ENCODE measurements at regions not wholly inside any gene's neighbourhood (a gene's known extent, or its start where the extent isn't known, plus 50 kb on each side); places are given as distances from the start of the nearest gene placed in this dataset.

DNA sequence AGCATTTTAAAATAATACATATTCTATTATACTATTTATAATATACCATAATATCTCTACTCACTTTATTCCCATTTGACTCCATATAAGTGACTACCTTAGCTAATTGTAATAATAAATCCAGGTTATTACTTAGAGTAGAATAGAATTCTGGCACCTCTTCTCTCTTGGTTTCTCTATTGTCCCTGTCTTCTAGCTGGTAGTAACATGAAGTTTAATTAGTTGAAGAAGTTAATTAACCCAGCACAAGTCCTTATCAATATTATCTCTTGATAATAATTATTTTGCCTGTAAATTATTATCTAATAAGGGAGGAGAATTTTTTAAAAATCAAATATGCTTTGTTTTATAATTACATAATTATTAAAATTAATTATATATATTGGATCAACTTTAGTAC is 1571.2 kb upstream of the PRR20A start:
- TF ChIP-seq EP300 (IDR thresholded peaks at IDR 0.05): no peak
- TF ChIP-seq, protein P1, sequence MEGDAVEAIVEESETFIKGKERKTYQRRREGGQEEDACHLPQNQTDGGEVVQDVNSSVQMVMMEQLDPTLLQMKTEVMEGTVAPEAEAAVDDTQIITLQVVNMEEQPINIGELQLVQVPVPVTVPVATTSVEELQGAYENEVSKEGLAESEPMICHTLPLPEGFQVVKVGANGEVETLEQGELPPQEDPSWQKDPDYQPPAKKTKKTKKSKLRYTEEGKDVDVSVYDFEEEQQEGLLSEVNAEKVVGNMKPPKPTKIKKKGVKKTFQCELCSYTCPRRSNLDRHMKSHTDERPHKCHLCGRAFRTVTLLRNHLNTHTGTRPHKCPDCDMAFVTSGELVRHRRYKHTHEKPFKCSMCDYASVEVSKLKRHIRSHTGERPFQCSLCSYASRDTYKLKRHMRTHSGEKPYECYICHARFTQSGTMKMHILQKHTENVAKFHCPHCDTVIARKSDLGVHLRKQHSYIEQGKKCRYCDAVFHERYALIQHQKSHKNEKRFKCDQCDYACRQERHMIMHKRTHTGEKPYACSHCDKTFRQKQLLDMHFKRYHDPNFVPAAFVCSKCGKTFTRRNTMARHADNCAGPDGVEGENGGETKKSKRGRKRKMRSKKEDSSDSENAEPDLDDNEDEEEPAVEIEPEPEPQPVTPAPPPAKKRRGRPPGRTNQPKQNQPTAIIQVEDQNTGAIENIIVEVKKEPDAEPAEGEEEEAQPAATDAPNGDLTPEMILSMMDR (IDR thresholded peaks at IDR 0.05): no peak

Measured in tibial nerve (tissue), 4 donors.